HEK293 (cell line): ENCODE measurements at regions not wholly inside any gene's neighbourhood (a gene's known extent, or its start where the extent isn't known, plus 50 kb on each side); places are given as distances from the start of the nearest gene placed in this dataset.

Experiments used
- CTCF ChIP-seq: fragments of 450-650 bp; formaldehyde crosslinking; IDR thresholded peaks from 2 replicates; pipeline ENCODE4 v1.5.1; 2016; ENCODE audit warnings: missing biosample characterization, missing genetic modification characterization
- ZNF214 ChIP-seq: fragments of 450-650 bp; formaldehyde crosslinking; IDR thresholded peaks from 2 replicates; pipeline ENCODE4 v1.5.1; 2017; ENCODE audit warnings: missing biosample characterization, mild to moderate bottlenecking, missing genetic modification characterization, borderline replicate concordance
- ZNF23 ChIP-seq: fragments of 450-650 bp; formaldehyde crosslinking; IDR thresholded peaks from 2 replicates; pipeline ENCODE4 v1.5.1; 2016; ENCODE audit warnings: missing biosample characterization, missing genetic modification characterization, borderline replicate concordance
- ZNF830 ChIP-seq: fragments of 450-650 bp; IDR thresholded peaks from 2 replicates; pipeline ENCODE4 v1.5.0; 2018; ENCODE audit warnings: missing biosample characterization, missing genetic modification characterization, low read depth, mild to moderate bottlenecking, moderate library complexity

DNA sequence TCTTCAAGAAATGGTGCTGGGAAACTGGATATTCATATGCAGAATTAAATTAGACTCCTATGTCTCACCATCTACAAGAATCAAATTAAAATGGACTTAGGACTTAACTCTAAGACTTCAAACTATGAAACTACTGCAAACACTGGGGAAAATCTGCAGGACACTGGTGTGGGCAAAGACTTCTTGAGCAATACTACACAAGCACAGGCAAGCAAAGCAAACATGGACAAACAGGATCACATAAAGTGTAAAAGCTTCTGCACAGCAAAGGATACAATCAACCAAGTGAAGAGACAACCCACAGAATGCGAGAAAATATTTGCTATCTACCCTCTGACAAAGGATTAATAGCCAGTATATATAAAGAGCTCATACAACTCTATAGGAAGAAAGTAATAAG lies 1161.1 kb upstream of the CITED2 start:
- TF ChIP-seq ZNF214 (tag by site-specific recombination) = no peak
- no peak for TF ChIP-seq ZNF23 (tag by site-specific recombination)
- no peak for TF ChIP-seq CTCF (tag by site-specific recombination)
- TF ChIP-seq ZNF830 = no peak
